OCI-LY1 (cell line): ENCODE measurements at regions not wholly inside any gene's neighbourhood (a gene's known extent, or its start where the extent isn't known, plus 50 kb on each side); places are given as distances from the start of the nearest gene placed in this dataset.

Experiments used
- CTCF ChIP-seq: fragments of 200-600 bp; sonication (generic), shearing (Covaris generic); IDR thresholded peaks from 2 replicates; pipeline ENCODE4 v1.5.1; 2017; ENCODE audit warnings: mild to moderate bottlenecking, antibody characterized with exemption, low read length, moderate library complexity, mixed read lengths
- EZH2 ChIP-seq: fragments of 200-600 bp; sonication (generic), shearing (Covaris generic); IDR thresholded peaks from 2 replicates; pipeline ENCODE4 v1.8.0; 2017; ENCODE audit warnings: borderline replicate concordance, mixed run types, mild to moderate bottlenecking, antibody characterized with exemption, low read length, moderate library complexity, mixed read lengths

- TF ChIP-seq CTCF (no peak), EZH2 (no peak)
Measured at GRCh38 chr11:121873766-121874165, 242.2 kb downstream of the BLID start.
